ENCODE measurements at regions not wholly inside any gene's neighbourhood (a gene's known extent, or its start where the extent isn't known, plus 50 kb on each side); places are given as distances from the start of the nearest gene placed in this dataset.

GRCh38 chr6:144877118-144877517 lies 592.0 kb downstream of the UTRN start:
- DNase-seq (ENCODE audit: low read depth in 2 of 2): no peak

DNA sequence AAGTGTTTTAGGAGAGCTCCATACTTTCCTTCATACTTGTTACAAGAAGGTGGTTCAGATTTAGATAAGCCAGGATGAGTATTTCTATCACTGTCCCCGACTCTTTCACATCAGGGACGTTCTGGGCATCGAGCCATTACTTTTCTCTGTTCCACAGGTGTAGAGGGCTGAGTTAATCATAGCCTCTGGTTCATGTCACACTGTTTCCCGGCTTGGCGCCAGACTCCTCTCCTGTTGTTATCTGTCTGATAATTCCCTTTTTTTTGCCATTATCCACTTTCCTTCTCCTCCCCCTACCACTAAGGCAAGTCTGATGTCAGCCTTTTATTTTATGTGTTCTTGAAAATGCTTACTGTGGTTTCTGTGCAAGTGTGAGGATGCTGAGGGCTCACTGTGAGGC lies 593.4 kb downstream of the UTRN start:
- no peak for DNase-seq (ENCODE audit: low read depth in 2 of 2)

DNA sequence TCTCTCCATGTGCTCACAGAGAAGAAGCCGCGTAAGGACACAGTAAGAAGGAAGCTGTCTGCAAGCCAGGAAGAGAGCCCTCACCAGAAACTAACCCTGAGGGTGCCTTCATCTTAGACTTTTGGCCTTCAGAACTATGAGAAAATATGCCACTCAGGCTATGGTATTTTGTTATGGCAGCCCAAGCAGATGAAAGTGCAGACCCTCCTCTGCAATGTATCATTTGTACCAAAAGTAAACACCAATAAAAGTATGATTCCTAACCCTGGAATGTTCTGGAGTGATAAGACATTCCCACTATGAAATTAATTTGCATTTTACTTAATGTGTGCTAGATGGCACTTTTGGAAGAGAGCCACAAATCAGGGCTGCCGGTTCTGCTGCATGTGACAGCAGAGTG lies 594.3 kb downstream of the UTRN start:
- no peak for DNase-seq (ENCODE audit: low read depth in 2 of 2)

DNA sequence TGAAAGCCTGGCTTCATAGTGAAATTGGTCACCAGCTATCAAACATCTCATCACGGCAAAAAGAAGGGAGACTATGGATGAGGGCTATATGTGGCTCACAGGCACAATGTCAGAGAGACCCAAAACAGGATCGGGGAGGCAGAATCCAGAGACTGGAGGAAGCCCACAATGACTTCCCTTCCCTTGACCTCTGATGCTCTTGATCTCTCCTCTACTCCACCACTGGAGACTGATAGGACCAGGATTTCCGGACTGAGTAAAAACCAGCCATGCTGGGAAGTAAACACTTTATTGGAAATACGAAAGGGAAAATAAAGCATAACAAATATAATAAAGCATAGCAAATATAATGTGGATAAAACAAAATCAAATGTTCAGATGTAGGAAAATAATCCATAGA lies 597.3 kb downstream of the UTRN start:
- no peak for DNase-seq (ENCODE audit: low read depth in 2 of 2)

DNA sequence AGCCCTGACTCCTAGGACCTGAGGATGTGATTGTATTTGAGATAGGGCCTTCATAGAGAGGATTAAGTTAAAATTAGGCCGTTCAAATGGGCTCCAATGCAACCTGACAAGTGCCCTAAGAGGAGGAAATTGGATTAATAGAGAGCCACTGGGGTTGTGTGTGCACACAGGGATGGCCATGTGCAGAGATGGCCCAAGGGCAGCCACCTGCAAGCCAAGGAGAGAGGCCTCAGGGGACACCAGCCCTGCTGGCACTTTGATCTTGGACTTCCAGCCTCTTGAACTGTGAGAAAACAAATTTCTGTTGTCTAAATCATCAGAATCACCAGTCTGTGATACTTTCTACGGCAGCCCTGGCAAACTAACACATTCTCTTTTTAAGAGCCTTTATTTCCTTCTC lies 598.8 kb downstream of the UTRN start:
- DNase-seq (ENCODE audit: low read depth in 2 of 2): no peak

GRCh38 chr6:144885817-144886216 lies 600.7 kb downstream of the UTRN start:
- DNase-seq (ENCODE audit: low read depth in 2 of 2): no peak

GRCh38 chr6:144886682-144887081 lies 601.5 kb downstream of the UTRN start:
- no peak for DNase-seq (ENCODE audit: low read depth in 2 of 2)

DNA sequence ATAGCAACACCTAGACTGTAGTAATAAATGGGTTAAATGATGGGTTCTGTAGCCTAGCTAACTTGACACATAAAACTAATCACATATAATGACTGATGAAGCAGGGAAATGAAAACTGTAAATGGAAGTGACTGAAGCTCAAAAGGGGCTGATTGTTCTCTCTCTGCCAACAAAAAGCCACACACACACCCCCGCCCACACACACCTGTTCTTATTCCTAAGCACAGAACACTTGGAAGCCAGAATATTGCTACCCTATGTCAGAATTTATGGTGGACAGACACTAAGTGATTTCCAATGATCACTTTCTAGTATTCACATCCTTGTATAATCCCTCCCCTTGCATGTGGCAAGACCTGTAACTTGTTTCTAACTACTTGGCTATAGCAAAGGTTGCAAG lies 603.5 kb downstream of the UTRN start:
- no peak for DNase-seq (ENCODE audit: low read depth in 2 of 2)

- no peak for DNase-seq (ENCODE audit: low read depth in 2 of 2)
Measured at GRCh38 chr6:144893680-144894151, 608.6 kb downstream of the UTRN start.

GRCh38 chr6:144894240-144894639 lies 609.1 kb downstream of the UTRN start:
- no peak for DNase-seq (ENCODE audit: low read depth in 2 of 2)

DNA sequence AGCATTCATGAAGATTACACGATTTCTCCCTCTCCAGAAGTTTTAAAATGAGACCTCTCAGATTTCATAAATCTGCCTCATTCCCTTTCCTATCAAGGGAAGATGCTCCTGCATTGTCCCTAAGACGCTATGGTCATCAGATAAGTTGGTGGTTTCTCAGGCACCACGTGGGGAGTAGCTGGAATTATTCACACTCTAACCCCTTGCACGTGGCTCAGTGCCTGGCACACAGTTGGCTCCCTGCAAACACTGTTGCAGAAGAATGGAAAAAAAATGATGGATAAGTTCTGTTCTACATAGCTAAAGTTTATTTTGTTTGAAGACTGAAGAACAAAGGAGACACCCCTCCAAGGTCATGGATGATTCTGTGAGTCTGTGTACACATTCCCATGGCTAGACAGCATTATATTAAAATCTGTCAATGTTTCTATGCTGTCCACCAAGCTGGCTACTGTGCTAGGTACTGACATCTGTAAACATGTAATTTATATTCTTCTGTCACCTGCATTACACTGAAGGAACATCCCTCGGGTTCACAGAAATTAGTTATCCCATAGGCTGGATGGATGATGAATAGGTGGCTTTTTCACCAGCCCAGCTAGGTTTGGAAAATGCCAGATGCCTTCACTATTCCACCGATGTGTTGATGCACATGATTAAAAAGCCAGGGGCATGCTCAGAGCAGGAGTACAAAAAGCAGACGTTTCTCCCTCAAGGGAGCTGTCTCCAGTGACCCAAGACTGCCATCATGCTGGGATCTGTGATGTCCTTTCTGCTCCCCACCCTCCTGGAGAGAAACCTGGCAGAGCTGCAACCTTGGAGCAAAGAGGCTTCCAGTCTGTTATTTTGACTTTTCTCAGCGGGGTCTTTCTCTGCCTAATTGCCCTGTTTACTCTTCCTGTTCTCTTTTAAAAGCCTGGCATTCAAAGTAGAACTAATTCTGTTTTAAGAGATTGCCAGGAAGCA lies 610.5 kb downstream of the UTRN start:
- DNase-seq (ENCODE audit: low read depth in 2 of 2): no peak

DNA sequence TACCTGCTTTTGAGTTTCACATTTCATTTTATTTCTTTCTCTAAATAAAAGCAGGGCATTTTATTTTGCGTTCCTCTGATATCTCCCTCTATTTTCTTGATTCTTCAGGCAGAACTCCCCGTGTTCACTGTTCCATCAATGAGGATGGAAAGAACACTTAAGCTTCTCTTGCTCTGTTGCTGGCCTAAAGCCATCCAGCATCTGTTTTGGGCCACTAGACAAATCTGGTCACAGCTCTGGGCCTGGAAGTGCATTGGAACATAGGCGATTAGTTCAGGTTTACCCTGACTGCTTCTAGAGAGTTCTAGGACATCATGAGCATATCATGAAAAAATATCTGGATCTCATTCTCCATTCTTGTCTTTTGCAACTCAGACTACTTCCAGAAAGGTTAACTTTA lies 611.2 kb downstream of the UTRN start:
- no peak for DNase-seq (ENCODE audit: low read depth in 2 of 2)

DNA sequence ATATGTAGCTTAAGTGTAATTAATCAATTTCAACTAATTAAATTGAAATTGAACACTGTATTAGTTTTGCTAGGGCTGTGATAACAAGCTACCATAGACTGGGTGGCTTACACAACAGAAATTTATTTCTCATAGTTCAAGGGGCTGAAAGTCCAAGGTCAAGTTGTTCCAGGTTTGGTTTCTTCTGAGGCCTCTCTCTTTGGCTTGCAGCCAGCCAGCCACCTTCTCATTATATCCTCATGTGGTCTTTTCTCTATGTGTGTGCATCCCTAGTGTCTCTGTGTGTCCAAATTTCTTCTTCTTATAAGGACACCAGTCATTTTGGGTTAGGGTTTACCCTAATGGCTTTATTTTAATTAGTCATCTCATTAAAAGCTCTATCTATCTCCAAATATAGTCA lies 611.7 kb downstream of the UTRN start:
- no peak for DNase-seq (ENCODE audit: low read depth in 2 of 2)

GRCh38 chr6:144897441-144897921 lies 612.3 kb downstream of the UTRN start:
- no peak for DNase-seq (ENCODE audit: low read depth in 2 of 2)

- no peak for DNase-seq (ENCODE audit: low read depth in 2 of 2)
Measured at GRCh38 chr6:144898052-144898689, 613.0 kb downstream of the UTRN start.

- DNase-seq (ENCODE audit: low read depth in 2 of 2): no peak
Measured at GRCh38 chr6:144898741-144899140, 613.6 kb downstream of the UTRN start.

DNA sequence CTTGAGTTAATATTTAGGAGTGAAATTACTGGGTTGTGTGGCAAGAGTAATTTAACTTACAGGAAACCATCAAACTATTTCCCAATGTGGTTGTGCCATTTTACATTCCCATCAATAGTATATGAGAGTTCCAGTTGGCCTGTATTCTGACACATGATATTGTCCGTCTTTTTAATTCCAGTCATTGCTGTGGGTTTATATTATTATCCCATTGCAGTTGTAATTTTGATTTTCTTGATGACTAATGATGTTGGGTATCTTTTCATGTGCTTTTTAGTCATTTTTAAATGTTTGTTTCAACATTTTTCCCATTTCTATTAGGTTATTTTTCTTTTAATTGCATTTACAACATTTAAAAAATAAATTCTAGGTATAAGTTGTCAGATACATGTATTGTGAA lies 614.0 kb downstream of the UTRN start:
- no peak for DNase-seq (ENCODE audit: low read depth in 2 of 2)

GRCh38 chr6:144901412-144901811 lies 616.3 kb downstream of the UTRN start:
- DNase-seq (ENCODE audit: low read depth in 2 of 2): no peak

DNA sequence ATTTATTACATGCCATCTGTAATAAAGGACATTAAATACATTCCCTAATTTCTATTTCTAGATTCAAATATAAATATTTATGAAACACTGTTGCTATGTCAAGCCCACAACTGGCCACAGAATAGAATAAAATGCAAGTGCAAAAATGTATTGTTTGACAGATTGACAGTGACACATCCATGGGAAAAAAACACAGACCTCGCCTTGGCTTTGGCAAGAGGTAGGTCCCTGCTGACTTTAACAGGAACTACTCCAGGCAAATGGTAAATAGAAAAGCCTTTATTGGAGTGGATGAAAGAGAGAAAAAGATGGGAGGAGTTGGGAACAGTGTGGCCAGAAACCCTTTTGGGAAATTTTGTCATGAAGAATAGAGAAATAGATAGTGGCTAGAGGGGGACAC lies 622.9 kb downstream of the UTRN start:
- no peak for DNase-seq (ENCODE audit: low read depth in 2 of 2)

GRCh38 chr6:144909753-144910285 lies 624.7 kb downstream of the UTRN start:
- DNase-seq (ENCODE audit: low read depth in 2 of 2): no peak

- no peak for DNase-seq (ENCODE audit: low read depth in 2 of 2)
Measured at GRCh38 chr6:144911322-144911721, 626.2 kb downstream of the UTRN start.

DNA sequence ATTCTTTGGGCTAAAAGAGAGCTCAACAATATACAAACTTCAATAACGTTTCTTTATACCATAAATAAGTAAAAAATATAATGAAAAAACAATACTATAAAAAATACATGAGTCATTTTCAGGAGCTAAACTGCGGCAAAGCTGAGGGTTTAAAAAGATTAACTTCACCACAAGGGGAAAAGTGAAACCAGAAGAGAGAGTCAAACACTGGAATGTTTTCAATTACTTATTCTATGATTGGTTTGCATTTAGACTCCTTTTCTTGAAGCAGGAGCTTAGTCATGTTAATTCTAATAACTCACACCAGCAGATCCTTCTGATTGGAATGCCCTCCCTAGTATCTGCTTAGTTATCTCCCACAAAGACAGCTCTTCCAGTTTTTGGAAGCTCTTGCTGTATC lies 627.3 kb downstream of the UTRN start:
- no peak for DNase-seq (ENCODE audit: low read depth in 2 of 2)

GRCh38 chr6:144918073-144918472 lies 632.9 kb downstream of the UTRN start:
- DNase-seq (ENCODE audit: low read depth in 2 of 2): no peak

Data from stimulated activated CD8-positive, alpha-beta memory T cell treated with anti-CD3 and anti-CD28 coated beads, Interleukin-15, amount 100 ng/mL, for 4 hours (primary cell).